K562 (cell line): ENCODE measurements at regions not wholly inside any gene's neighbourhood (a gene's known extent, or its start where the extent isn't known, plus 50 kb on each side); places are given as distances from the start of the nearest gene placed in this dataset.

Source experiments
- ASH1L ChIP-seq: fragments of 450-650 bp; IDR thresholded peaks from 2 replicates; pipeline ENCODE4 v1.6.1; 2018; ENCODE audit warnings: borderline replicate concordance, mild to moderate bottlenecking, low read depth; ENCODE audit not compliant: partially characterized antibody
- CEBPB ChIP-seq: fragments of 450-650 bp; IDR thresholded peaks from 2 replicates; pipeline ENCODE4 v1.6.1; 2016; ENCODE audit warnings: missing genetic modification characterization, missing compliant biosample characterization
- FIP1L1 ChIP-seq: fragments of 200-400 bp; formaldehyde crosslinking; IDR thresholded peaks from 2 replicates; pipeline ENCODE4 v1.6.1; 2018; ENCODE audit warnings: mild to moderate bottlenecking, low read depth, low read length; ENCODE audit not compliant: poor library complexity, severe bottlenecking
- HMG20A ChIP-seq: fragments of 450-650 bp; formaldehyde crosslinking; conservative IDR thresholded peaks from 2 replicates; pipeline ENCODE4 v1.4.0; 2020; ENCODE audit warnings: mild to moderate bottlenecking, mixed read lengths
- MAX ChIP-seq: sonication (generic); formaldehyde crosslinking; IDR thresholded peaks from 2 replicates; pipeline ENCODE4 v1.9.0; 2022; ENCODE audit warnings: mild to moderate bottlenecking, missing genetic modification reagents
- NCOR1 ChIP-seq: fragments of 450-650 bp; IDR thresholded peaks from 2 replicates; pipeline ENCODE4 v1.6.1; 2016; ENCODE audit warnings: mild to moderate bottlenecking, moderate library complexity
- NFYB ChIP-seq: IDR thresholded peaks from 2 replicates; pipeline ENCODE4 v1.6.1; 2011; ENCODE audit warnings: mild to moderate bottlenecking, moderate library complexity; ENCODE audit not compliant: insufficient read length; ENCODE audit errors: extremely low read depth
- POLR2A ChIP-seq: fragments of 450-650 bp; conservative IDR thresholded peaks from 2 replicates; pipeline ENCODE4 v1.6.1; 2016
- POLR2AphosphoS5 ChIP-seq: IDR thresholded peaks from 2 replicates; pipeline ENCODE4 v1.6.1; 2011; ENCODE audit warnings: mild to moderate bottlenecking, low read depth, low read length, moderate library complexity; ENCODE audit not compliant: control insufficient read depth, insufficient read depth
- PRDM10 ChIP-seq: fragments of 450-650 bp; IDR thresholded peaks from 2 replicates; pipeline ENCODE4 v1.6.1; 2018; ENCODE audit not compliant: partially characterized antibody
- RBM39 ChIP-seq: fragments of 200-400 bp; formaldehyde crosslinking; optimal IDR thresholded peaks from 2 replicates; pipeline ENCODE3; 2018; ENCODE audit warnings: low read depth, low read length
- REST ChIP-seq, 2 experiments: fragments of 450-650 bp; formaldehyde crosslinking in 1 of 2; IDR thresholded peaks; 2 replicates each; pipeline versions ENCODE4 v1.4.0 to v1.6.1; 2014 to 2020; ENCODE audit warnings: mild to moderate bottlenecking in 2 of 2, borderline replicate concordance in 1 of 2, low read depth in 1 of 2
- ZNF589 ChIP-seq: fragments of 200-800 bp; sonication (Bioruptor generic); IDR thresholded peaks from 2 replicates; pipeline ENCODE4 v1.6.1; 2016; ENCODE audit warnings: low read depth, missing genetic modification characterization, missing compliant biosample characterization

- TF ChIP-seq PRDM10 (no peak), RBM39 (no peak), ZNF589 (CRISPR knock-in tag) (no peak), POLR2A (no peak), ASH1L (no peak), MAX (CRISPR knock-in tag) (no peak), NCOR1 (no peak), NFYB (no peak), POLR2AphosphoS5 (no peak), CEBPB (no peak), FIP1L1 (no peak), HMG20A (CRISPR knock-in tag) (no peak), REST (IDR thresholded peaks at IDR 0.05; ENCODE audit: borderline replicate concordance) (no peak), REST (CRISPR knock-in tag; IDR thresholded peaks at IDR 0.05; ENCODE audit: low read depth) (no peak)
Measured at GRCh38 chr5:111582451-111582850, 70.1 kb upstream of the STARD4 start.
